ENCODE measurements at regions not wholly inside any gene's neighbourhood (a gene's known extent, or its start where the extent isn't known, plus 50 kb on each side); places are given as distances from the start of the nearest gene placed in this dataset.
"Not testable (repeated sequence)": the region's sequence is repeated elsewhere in the genome, so short reads cannot be mapped to it uniquely, and the experiment has no call there.

GRCh38 chr12:68428211-68428610, 96.0 kb upstream of the MDM1 start:
- no peak for DNase-seq

DNA sequence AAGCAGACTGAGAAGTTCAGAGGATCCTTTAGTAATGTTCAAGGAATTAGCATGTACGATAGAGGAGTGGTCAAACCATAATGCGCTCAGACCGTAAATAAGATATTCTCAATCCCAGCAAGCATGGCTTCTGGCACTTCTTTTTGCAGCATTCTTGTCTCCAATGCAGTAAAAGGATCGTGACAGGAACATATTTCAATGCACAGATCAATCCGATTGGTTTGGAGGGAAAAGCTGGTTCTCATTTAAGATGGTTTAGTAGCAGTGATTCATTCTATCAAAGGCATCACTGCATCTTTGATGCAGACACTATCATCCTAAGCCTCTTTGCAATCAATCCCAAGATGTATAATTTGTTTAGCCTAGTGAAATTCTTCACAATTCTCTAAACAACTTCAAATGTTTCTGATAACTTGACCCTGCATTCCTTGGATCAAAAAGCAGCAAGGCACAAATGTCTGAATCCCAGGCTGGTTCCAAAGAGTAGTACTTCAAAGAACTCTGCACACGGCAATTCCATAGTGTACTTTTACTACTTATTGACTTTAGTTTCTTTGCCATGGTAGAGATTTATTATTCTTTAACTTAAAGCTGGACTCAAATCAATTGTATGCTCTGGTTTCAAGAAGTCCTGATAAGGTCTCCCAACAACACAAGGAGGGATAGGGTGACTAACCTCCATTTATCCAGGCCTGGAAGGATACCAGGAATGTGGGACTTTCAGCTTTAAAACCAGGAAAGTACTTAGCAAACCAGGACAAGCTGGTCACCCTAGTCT, 96.8 kb upstream of the MDM1 start:
- no peak for DNase-seq

DNA sequence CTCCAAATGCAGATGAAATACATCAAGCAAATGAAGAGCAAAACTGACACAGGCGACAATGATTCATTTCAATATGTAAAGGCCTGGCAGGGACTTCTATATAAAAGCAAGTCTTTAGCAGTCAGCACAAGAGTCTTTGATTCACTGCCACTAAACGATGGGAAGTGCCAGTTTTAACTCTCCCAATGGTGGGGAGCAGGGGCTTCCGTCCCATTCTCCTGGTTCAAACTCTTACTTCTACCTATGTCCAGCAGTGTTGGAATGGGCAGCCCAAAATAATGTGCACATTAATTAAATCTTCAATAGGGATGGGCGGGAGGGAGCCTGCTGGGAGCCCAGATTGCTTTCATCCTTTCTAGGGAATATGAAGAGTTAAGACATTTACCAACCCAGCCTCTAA, 97.5 kb upstream of the MDM1 start:
- no peak for DNase-seq

DNA sequence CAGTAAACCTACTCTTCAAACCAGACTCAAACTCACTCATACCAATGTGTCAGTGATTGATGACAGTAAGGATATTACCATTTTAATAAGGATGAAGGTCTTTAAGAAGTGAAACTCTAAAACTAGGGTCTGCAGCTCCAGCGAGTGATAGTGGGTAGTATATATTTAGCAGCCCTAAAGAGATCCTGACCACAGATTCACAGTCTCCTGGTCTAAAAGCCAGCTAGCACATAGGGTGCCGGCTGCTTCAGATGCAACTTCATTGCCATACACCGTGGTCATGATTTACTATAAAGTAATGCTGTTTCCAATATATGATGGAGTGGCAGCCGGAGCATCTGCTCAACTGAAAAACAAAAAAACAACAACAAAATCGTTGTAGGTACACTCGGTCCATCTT, 99.6 kb upstream of the MDM1 start:
- DNase-seq: no peak

DNA sequence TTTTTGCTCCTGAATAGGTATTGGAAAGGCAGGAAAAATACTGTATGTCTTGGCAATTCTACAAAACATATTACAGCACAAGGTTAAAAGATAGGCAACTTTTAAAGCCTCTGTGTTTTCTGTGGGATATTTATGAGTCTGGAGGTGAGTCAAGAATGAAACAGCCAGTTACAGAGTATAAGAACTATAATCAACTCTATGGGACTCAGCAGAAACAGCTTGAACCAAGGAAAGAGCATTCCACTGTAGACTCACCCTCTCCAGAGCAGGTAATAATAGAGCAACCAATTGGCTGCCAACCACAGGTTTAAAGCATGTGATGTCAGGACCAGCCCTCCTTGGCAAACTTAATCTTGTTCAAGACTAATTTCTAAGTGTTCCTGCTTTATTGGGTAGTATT, 100.5 kb upstream of the MDM1 start:
- DNase-seq: no peak

DNA sequence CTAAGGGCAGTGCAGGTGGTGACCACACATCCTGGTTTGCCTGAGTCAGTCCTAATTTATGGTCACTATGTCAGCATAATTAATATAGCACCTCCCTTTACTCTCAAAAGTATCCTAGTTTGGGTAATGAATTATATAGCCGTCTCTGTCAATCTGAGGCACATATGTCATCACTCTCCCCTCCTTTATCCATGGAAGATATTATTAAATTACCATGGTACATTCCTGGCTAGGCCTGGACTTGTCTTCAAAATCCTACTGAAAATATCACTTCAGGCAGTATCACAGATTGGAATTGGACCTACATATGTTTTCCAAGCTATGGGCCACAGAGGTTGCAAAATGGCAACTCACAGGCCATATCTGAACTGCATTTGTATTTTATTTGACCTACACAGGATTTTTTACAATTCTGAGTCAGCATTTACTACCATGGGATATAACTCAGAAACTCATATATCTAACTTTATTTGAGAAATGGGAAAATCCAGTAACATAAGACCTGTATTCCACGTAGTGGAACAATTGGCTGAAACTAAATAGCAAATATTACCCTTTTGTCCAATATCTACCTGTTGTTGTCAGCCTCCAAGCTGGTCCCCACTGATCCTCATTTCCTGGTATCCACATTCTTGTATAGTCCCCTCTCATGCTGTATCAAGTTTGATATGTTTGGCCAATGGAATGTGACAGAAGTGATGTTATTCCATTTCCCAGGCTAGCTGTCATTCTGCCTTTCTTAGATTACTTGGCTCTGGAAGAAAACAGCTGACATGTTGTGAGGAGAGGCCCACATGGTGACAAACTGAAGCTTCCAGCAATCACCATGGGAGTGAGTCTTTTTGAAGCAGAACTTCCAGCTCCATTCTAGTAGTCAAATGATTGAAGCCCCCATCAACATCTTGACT, 102.5 kb upstream of the MDM1 start:
- DNase-seq: no peak

DNA sequence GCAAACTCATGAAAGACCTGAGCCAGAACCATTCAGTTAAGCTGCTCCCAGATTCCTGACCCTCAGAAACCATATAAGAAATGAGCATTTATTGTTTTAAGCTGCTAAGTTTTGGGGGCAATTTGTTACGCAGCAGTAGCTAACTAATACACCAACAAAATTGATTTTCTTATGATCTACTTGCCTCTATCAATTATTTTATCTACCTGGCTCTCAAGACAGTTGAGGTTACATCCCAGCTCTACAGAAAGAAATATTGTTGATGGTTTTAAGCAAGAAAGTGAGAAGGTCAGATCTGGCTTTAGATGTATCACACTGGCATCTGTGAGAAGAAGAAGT, 103.1 kb upstream of the MDM1 start:
- DNase-seq: no peak

DNA sequence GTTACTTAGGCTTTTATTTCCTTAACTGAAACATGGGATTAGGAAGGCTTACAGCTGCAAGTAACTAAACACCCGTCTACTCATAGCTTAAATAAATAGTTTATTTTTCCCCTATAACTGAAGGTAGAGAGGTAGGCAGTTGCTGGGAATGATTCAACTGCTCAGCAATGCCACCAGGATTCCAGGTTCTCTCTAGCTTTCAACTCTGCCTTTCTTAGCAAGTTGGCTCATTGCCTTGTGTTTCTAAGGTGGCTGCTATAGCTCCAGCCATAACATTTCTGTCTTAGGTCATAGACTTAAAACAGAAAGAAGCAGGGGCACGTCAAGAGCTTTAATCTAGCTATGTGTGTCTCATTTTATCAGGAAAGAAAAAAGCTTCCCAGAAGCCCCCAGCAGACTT, 103.7 kb upstream of the MDM1 start:
- DNase-seq: no peak

DNA sequence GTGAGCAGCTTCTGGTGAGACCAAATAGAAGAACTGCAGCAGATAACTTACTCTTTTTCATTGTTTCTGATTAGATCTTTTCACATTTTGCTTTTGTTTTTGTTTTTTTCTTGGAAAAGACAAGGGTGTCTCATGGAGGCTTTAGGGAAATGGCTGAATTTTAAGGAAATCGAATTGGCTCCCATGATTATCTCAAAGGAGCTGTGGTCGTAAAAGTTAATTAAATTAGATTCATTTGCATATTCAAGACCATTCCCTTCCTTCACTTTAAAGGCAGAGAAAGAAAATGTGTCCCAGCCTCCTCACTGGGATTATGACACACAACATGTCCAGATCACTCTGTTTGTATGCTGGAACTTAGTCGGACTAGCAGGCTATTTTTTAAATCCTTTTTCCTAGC, 106.4 kb upstream of the MDM1 start:
- DNase-seq: no peak

DNA sequence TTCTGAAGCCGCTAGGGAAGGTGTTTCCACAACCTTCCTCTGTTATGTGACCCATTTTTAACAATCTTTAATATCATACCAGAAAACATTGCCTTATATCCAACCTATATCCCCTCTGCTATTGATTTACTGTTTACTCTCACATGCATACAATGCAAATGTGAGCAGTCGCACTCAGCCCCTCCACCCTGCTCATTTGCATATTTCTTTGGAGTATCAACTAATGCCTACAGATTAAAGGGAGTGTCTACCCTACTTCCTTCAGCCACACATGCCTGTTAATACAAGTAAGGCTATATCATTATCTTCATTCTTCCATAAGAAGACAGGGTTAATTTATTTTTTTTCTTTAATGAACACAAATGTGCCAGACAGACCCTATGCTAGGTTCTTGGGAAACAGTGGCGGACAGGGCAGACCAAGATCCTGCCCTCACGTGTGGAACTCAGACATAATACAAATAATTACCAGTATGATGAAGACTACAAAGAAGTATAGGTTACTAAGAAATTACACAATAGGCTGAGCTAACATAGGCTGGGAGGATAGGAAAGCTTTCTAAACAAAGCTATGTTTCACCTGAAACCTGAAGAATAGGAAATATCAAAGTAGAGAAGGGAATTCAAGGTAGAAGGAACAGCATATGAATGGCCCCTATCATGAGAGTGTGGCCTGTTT, 107.3 kb upstream of the MDM1 start:
- no peak for DNase-seq

DNA sequence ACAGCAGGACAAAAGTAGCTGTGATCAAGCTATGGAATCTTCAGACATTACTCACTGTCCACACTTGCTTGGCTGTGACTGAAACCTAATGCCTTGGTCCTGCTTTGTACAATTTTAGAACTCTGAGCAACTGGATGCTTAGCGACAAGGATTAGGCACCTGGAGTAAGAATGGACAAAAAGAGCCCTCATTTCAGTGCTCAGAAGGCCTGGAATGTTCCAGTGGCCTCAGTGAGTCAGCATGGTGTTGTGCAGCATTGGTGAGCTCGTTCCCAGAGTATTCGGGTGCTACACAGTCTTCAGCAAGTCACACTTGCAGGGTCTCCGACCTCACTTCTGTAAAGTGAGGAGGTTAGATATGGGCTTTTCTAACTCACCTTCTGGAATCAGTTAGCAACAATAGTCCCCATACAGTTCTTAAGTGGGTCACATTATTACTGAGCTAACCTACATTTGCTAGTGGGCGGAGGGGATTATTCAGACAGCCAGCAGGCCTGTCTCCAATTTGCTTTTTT, 108.0 kb upstream of the MDM1 start:
- no peak for DNase-seq

- DNase-seq: no peak
Measured at GRCh38 chr12:68441167-68441566, 109.0 kb upstream of the MDM1 start.

- not testable (repeated sequence) for DNase-seq
Measured at GRCh38 chr12:68442353-68442972, 110.3 kb upstream of the MDM1 start.

DNA sequence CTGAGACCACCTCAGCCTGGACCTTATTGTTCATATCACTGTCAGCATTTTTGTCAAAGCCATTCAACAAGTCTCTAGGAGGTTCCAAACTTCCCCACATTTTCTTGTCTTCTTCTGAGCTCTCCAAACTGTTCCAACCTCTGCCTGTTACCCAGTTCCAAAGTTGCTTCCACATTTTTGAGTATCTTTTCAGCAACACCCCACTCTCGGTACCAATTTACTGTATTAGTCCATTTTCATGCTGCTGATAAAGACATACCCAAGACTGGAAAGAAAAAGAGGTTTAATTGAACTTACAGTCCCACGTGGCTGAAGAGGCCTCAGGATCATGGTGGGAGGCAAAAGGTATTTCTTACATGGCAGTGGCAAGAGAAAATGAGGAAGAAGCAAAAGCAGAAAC, 111.5 kb upstream of the MDM1 start:
- DNase-seq: not testable (repeated sequence)

GRCh38 chr12:68445824-68446223, 113.7 kb upstream of the MDM1 start:
- no peak for DNase-seq

DNA sequence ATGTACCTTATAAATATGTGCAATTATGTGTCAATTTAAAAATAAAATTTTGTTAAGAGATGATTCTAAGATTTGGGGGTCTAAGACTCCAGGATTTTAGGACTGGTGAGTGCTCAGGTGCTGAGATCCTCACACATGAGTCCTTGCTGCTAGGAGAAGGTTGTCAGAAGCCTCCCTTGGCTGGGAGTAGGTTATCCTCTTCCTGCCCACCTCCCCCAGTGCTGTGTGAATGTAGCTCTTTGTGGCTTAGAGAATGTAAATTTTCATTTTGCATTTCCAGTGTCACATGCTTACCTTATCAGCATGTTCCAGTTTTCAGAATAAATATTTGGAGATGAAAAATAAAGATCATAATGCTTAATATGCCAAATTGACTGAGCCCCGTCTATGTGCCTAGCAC, 114.2 kb upstream of the MDM1 start:
- DNase-seq: no peak

DNA sequence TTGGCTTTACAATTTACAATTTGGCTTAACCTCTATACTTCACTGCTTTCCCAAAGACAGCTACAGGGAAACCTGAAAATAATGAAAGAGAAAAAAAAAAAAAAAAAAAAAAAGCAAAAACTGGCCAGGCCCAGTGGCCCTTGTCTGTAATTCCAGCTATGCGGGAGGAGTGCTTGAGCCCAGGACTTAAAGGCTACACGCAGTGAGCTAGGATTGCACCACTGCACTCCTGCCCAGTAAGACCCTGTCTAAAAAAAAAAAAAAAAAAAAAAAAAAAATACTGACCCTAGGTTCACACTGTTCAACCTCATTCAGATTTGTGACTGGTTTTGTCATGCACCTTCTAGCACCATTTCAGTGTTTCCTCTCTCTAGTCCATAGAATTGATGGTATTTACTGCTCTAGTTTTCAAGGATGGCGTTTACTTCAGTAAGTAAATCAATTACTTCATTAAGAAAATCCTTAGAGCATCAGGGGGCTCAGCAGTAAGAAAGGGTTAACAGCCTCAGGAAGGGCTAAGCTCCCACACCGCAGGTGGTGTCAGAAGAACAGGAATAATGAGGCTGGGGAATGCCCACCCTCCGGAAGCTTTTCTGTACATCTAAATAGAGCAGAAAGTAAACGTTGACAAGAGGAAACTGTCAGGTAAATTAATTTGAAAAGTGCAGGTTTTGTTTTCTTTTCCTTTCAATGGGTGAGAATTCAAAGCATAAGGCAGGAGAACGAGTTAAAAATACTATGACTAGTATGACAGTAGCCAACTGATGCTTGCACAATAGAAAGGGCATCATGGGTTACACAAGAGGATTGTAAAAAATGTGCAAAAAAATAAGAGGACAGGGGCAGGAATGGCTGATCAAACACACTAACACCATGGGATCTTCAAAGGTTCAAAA, 115.0 kb upstream of the MDM1 start:
- DNase-seq: no peak

- DNase-seq: no peak
Measured at GRCh38 chr12:68447797-68448260, 115.7 kb upstream of the MDM1 start.

DNA sequence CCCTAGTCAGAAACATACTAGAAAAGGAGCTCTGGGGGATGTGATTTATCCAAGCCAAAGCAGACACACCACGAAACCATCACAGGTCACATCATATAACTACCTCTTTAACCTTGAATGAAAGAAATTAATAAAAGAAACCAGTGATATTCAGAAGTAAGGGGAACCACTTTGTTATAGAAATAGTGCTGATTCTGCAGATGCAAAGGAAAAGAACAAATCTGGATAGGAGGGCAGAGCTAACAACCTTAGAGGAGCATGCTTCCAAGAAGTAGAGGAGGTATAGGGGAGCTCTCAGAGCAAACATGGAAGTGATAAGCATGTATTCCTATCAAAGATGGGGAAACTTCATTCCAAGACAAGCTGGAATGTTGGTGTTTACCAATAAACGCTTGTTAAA, 117.0 kb upstream of the MDM1 start:
- DNase-seq: no peak

- DNase-seq: no peak
Measured at GRCh38 chr12:68450947-68451260, 118.7 kb upstream of the MDM1 start.

- DNase-seq: peak; percentile 16
Measured at GRCh38 chr12:68451261-68452077, 119.3 kb upstream of the MDM1 start.

Measured in activated gamma-delta T cell treated with Interleukin-2 at 50 U/mL for 16 hours (primary cell).